Amygdala (tissue), 56 donors: ENCODE measurements at regions not wholly inside any gene's neighbourhood (a gene's known extent, or its start where the extent isn't known, plus 50 kb on each side); places are given as distances from the start of the nearest gene placed in this dataset.
"Not testable (repeated sequence)": the region's sequence is repeated elsewhere in the genome, so short reads cannot be mapped to it uniquely, and the experiment has no call there.

Source experiments
- DNase-seq, 56 donors: peaks; one replicate each; lab custom pipeline; 2025; lab: John Stamatoyannopoulos, UW

DNA sequence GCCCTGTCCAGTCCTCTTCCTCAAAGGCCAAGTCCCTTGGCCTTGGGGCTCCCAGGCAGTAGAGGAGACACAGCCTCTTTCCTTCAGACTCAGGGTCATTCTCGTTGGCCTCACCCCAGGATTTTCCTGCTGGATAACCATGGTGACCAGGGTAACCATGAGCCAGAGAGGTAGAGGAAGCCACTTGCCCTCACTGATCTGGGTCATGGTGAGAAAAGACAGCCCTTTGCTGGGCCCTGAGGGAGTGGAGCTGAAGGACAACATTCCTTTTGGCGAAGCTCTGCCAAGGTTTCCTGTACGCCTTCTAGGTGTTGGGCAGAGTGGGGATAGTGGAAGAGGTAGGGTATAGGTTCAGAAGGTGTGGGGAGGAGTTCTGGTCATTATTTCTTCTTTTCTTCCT lies 53.1 kb upstream of the WNT4 start:
- DNase-seq, result no peak

DNA sequence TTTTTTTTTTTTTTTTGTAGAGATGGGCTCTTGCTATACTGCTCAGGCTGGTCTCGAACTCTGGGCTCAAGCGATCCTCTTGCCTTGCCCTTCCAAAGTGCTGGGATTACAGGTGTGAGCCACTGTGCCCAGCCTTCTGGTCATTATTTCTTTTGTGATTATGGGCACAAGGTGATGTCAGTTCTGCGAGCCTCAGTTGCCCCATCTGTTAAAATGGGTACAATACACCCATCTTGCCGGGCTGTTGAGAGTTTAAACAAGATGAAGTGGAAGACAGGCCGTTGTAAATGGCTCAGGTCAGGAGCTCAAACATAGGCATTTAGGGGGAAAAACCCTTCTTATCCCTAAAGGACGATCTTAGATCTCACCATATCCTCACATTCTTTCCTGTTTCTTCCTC lies 53.7 kb upstream of the WNT4 start:
- DNase-seq, result no peak

DNA sequence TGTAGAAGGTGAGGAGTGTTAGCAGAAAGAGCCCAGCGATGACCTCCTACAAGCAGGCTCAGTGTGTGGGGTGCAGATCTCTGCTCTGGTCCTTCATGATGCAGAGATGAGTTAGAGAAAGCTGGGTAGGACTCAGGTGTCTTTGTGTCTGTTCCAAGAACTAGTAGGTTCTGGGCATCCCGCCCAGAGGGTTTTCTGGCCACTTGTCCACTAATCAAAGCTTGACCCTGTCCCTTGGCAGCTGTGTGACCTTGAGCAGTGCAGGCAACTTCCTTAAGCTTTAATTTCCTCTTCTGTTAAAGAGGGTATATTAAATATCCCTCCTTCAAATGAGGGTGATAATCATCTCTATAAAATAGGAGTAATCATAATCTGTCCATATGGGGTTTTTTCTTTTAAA lies 54.7 kb upstream of the WNT4 start:
- DNase-seq, result no peak

DNA sequence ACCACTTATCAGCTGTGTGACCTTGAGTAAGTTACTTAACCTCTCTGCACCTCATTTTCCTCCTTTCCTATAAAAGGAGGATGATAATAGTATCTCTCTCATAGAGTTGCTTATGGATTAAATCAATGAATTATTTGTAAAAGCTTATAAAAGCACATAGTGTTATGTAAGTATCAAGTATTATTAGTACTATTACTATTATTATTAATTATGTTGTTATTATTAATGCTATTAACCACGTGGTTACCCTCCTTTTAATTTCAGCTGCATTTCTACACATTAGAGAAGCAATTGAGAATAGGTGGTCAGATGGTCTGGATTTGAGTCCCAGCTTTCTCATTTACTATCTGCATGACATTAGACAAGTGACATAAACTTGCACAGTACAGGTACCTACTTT lies 58.1 kb upstream of the WNT4 start:
- DNase-seq, result no peak

DNA sequence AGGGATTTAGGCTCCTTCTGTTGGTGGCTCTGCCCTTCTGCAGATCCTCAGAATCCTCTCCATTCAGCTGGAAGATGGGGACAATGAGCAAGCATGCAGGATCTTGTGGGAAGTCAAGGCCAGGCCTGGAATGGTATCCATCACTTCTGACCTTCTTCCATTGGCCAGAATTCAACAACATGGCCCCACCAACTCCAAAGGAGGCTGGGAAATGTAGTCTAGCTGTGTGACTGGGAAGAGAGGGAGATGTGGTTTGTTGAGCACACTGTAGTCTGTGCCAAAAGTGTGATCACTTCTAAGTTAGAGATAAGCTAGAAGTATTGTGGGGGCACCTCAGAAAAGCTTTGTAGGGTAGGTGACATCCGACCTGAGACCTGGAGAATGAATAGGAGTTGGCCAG lies 60.4 kb upstream of the WNT4 start:
- no peak for DNase-seq

DNA sequence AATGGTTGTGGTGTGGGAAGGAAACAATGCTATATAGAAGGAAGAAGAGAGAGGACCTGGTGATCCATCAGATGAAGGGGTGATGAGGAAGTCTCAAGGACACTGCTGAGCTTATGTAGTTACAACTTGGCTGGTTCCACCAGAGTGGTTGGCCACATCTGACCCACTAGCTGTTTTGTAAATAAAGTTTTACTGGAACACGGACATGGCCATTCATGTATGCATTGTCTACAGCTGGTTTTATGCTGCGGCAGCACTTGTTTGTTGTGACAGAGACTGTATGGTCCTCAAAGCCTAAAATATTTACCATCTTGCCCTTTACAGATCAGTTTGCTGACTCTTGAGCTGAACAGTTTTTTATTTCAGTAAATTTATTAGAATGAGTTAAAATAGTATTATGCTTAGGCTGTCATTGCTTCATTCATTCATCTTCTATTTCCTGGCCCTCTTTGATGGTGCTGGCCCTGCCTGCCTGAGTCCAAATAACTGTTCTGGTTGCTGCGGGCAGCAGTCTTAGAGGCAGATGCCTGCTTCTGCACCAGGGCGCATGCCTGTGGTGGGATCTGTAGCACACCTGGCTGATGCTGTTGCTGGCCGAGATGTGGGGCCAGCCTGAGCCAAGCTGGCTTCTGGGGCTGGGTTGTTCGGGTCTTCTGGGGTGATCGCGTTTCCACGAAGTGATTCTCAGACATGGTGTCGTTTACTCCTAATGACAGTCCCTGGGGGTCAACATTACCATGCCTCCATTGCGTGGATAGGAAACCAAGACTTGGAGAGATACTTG lies 61.4 kb upstream of the WNT4 start:
- no peak for DNase-seq

DNA sequence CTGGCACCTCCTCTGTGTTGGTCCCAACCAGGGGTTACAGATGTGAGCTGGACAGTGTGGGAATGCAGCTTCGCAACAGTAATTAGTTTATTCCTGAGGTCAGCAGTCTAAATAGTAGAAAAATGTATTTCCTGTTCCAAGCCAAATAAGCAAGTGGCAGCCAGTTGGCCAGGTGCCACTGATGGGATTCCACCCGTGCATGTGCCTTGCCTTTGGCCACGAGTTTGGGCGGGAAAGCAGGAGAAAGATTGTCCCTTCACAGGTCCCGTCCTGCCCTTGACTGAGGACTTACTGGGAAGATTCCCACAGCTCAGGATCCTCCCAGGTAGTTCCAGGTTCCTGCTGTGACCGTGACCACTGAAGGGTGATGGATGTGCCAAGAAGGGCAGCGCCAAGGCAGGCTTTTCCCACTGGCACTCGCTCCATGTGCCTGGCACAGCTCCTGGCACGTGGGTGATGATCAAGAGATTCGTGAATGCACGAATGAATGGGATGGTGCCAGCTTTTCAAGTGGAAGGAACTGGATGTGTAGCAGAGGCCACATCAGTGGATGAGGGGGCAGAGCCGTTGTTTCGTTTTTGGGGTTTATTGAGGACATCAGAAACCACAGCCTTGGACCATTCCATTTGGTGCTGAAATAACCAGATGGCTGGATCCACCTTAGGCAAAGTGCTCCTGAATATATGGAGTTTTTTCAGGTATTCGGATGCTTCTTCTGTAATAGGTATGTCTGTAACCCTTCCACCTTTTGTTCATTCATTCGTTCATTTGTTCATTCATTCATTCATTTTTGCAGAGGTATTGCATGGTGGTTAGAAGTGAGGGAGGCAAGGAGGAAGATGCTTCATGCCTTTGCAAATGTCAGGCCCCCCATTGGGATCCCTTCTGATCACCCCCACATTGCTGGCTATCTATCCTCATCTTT lies 62.4 kb upstream of the WNT4 start:
- DNase-seq, result peak in 2 of 56 donors; percentile 30 to 35

DNA sequence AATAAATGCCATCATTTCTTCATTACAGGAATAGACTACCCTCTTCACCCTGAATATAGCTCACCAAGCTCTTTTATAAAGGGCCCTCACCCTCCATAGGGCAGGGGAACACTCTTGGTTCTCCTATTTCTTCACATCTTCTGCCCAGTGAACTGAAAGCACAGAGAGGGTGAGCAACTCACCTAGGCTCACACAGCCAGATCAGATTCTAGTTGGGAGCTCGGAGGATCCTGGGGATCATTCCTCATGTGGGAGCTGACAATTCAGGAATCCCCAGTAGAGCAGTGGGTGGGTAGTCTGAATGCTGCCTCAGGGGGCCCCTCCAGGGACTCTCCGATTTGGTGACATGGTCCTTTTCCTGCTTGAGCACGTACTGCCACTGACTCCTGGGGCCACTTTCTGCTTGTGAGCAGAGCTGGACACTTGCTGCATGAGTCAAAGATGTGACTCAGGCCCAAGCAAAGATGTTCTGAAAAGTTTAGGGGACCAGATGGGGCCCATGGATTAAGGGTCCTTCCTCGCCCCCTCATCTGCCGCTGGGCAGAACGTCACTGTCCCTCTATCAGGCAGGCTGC lies 63.7 kb upstream of the WNT4 start:
- DNase-seq, result no peak

DNA sequence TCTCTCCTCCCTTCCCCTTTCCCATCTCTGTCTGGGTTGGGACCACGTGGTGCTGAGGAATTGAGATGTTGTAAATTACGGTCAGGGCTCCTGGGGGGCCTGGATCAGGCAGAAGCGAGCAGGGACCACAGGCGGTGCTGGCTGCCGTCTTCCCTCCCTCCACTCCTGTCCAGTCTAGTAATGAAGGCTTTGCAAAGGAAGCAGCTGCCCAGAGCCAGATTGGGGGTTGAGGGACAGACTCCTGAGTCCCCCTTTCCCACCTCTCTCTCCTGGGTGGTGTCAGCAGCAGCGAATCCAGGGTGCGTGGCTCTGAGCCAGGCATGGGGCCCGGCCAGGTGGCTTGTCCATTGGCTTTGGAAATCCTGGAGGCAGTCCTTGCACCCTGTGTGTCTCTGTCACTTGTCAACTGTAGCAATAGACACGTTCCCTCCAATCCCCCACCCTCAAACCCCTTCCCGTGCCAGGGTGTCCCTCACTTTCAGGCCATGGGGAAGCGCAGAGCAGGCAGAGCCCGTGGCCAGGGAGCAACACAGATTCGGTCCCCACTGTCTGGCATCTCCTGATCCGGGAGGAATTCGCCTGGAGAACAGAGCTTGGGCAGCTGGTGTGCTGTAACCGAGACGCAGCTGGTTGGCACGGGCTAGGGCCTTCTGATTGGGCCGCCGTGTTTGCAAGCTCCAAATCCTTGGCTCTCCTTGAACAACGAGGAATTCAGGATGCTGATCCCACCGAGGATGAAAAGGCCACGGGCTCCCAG lies 64.8 kb upstream of the WNT4 start:
- peak in 9 of 56 donors; percentile 4 to 16 (median 10) for DNase-seq

DNA sequence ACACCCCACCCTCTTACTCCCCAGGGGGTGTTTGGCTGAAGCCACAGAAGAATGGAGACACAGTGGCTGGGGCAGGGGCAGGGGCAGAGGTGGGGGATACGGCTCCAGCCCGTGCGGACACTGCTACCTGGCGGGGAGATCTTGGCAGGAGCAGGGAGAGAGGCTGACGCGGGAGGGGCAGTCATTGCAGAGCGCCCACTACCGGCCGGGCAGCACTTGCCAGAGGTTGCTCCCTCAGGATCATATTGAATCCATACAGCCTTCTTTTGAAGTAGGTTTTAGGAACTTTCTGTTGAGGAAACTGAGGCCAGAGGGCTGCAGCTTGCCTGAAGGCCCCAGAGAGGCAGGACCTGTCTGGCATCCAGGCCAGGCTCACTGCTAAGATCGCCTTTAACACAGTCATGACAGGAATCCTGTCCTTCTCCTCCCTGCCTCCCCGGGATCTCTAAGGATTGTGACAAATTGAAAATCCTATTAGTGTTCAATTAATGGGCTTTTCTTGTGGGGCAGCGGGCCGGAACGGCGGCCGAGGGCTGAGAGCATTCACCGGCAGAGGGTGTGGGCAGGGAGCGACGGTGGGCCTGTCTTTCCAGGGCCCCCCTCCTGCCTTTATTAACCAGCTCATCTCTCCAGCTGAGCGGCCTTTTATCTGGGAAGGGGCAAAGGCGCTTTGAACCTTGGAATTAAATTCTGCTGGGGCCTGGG lies 65.5 kb upstream of the WNT4 start:
- no peak for DNase-seq

DNA sequence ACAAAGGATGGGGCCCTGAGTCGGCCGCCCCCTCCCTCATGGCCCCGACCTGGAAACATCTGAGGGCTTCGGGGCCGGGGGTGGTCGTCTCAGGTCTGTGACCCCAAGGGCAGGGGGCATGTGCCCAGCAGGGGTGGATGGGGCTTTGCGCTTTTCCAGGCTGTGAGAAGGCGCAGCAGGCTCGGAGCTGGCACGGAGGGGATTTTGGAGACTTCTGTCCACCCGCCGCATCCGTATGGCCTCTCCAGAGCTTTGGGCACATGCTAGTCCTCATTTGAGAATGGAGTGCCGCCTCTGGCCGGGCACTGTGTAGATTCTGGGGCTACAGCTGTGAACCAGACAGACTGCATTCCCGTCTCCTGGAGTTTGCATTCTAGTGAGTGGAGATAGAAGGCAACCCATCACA lies 66.1 kb upstream of the WNT4 start:
- DNase-seq, result no peak

DNA sequence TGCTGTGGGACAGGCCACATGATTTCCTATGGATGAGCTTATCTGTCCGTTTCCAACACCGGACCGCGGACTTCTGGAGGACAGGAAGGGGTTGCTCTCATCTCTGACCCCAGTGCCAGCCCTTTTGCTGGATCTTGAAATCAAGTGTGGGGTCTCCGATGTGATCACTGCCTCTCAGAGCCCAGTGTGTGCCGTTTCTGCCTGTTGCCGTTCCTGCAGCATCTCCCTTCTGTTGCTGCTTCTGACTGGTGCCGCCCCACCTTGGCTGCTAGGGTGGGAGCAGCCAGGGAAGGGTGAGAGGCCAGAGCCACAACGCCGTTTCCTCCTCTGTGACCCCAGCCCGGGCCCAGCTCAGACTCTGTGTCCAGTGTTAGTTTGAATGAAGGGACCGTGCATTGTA lies 67.3 kb upstream of the WNT4 start:
- no peak for DNase-seq

DNA sequence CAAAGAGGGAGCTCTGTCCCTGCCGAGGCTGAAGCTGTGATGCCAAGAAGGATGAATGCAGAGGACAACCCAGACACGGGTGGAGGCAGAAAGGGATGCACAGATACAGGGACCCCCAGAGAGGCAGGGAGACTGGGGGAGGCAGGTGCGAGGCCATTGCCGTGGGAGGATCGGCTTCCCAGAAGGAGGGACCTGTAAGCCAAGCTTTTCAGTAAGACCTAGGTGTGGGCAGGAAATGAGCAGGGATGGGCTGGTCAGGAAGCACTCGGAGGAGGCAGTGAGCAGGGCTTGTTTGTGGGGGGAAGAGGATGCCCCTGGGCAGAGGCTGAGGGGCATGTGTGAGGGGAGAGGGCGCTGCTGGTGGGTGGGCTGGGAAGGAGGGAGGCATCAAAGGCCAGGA lies 67.7 kb upstream of the WNT4 start:
- DNase-seq, result no peak

DNA sequence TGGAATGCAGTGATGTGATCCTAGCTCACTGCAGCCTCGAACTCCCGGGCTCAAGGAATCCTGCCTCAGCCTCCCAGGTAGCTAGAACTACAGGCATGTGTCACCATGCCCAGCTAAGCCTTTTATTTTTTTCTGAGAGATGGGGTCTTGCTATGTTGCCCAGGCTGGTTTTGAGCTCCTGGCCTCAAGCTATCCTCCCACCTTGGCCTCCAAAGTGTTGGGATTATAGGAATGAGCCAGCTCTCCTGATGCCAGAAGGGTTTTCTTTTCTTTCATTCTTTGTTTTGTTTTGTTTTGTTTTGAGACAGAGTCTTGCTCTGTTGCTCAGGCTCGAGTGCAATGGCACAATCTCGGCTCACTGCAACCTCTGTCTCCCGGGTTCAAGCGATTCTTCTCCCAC lies 68.6 kb upstream of the WNT4 start:
- DNase-seq, result not testable (repeated sequence)

DNA sequence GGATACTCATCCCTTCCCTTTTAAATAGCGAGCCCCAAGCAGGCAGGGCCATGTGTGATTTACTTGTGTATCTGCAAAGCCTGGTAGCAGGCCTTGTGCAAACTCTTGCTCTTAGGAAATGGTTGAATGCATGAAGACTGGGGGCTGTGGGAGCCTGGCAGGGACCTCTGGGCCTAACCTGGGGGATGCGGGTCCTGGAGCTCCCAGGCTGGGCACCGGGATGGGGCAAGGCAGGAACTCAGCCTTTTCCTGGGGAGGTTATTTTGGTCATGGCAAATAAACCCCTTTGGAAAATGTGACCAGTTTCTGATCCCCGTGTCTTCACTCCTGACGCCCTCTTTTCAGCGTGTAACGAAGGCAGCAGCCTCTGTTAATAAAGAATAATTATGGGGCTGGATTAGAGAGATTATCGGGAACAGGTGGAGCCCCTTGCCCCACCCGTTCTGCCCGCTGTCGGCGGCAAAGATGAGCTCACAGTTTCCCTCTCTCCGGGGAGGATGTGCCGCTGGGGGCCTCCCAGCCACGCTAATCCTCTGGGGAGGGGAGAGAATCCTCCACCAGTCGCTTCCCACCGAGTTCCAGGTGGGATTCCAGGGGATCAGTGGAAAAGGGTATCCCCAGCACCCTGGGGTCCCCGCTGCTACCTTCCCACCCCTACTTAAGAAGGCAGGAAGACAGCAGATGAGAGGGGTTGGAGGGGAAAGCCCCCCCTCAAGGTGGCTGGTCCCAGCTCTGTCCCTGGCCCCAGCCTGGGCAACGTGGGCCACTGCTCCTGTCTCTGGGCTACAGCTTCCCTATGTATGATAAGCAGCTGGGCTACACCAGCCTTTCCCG lies 69.7 kb upstream of the WNT4 start:
- DNase-seq, result no peak

DNA sequence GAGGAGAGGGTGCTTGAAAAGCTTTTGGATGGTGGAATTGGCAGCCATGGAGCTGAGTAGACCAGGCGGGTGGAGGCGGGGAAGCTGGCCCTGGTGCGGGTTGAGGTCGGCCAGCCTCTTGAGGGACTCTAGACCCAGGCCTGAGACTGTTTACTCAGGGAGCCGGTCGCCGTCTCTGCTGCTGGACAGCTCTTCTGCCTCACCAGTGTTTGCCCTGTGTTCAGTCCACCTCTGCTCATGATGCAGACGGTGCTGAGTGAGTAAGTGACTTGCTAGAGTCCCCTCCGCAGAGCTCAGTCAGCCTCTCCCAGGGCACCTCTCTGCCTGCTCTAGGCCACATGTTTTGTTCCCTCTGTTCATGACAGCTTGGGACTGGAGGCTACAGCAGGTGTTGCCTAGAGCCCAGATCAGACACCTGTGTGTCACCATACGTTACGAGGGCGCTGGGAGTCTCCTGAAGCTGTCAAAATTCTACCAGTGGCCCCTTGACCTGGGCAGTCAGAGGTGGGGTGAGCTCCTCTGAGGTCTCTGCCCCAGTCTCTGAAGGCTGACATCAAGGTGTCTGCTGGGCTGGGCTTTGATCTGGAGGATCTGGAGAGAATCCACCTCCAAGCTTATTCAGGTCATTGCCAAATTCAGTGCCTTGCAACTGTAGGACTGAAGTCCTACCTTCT lies 73.5 kb upstream of the WNT4 start:
- no peak for DNase-seq

DNA sequence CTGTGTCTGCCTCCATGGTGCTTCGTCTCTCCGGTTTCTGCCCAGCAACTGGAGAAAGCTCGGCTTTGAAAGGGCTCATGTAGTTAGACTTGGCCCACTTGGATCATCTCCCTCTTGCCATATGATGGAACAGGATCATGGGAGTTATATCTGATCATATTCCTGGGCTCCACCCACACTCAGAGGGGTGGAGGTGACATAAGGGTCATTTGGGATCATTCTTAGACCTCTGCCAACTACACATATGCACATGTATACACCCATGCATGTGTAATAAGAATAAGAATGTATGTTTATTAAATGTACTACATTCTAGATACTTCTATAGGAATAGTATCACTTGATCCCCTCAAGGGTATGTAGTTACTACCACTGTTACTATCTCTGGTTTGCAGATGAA lies 74.1 kb upstream of the WNT4 start:
- no peak for DNase-seq

DNA sequence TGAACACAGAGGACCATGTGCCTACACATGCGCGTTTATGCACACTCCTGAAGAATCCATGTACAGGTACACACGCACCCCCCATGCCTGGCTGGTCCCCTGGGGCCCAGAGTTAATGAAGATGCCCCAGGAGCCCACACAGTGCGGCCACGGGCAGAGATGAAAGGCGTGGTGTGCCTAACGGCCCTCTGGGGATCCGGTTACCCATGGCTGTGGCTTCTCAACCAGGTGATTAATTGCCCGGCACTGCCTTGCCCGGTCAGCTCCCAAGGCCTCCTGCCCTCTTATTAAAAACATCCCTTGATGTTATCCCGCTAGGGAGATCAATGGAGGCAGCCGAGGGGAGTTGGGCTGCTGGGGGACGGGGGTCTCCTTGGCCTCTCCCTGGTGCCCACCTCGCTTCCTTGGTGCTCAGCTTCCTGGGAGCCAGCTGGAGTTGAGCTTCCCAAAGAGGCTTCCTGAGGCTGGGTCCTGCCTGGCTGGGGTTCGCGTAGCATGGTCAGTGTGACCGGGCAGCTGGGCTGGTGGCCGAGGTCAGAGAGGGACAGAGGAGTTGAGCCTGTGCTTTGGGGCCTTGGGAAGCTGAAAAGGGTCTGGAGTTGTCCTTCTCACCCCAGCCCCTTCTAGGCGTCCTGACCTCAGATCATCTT lies 75.0 kb upstream of the WNT4 start:
- DNase-seq, result no peak
